ENCODE measurements at regions not wholly inside any gene's neighbourhood (a gene's known extent, or its start where the extent isn't known, plus 50 kb on each side); places are given as distances from the start of the nearest gene placed in this dataset.

- 11% methylated on average over 3 of the region's 3 CpGs for WGBS (ENCODE audit: low lambda C conversion rate)
- CTCF ChIA-PET: no interaction called here
- H3K9me3 ChIP-seq: no peaks in the 10 kb centered on the region
These were observed 334.7 kb downstream of the OMA1 start for GRCh38 chr1:58211869-58212268.

DNA sequence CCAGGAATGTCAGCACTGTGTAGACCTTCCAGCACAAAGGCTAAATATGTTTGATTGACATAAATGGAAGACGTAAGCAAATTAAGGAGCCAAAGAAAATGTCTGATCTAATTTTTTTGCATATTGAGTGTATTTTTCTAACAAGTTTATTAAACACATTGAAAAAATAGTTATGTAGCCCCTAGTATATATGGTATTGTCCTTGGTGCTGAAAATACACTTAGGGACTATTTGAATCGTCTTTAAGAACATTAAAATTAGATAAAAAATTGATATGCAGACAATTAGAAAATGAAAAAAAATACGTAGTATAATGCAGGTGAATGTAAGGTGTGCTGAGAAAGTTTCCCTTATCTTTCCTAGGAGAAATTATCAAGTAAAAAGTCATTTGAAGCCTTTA lies 337.0 kb downstream of the OMA1 start:
- Histone ChIP-seq H2AFZ (ENCODE audit: low read depth) (no peak overlapping the region), H3K79me2 (ENCODE audit: insufficient read depth) (no peaks in the 10 kb centered on the region), H3K9ac (no peak overlapping the region), H3K27me3 (ENCODE audit: insufficient read depth) (no peaks in the 10 kb centered on the region), H3K9me2 (no peaks in the 10 kb centered on the region), H4K20me1 (ENCODE audit: insufficient read depth) (no peaks in the 10 kb centered on the region), H3K27ac (ENCODE audit: low read depth in 2 of 2, low read length in 1 of 2) (no peak overlapping the region), H3K4me2 (no peak overlapping the region), H3K4me1 (ENCODE audit: control insufficient read depth in 1 of 2, insufficient read depth in 2 of 2, low read depth in 1 of 2, low read length in 1 of 2) (no peaks in the 10 kb centered on the region), H3K9me3 (no peaks in the 10 kb centered on the region), H3K4me3 (ENCODE audit: low read depth in 2 of 2, low read length in 1 of 2) (no peak overlapping the region), H3K36me3 (replicated peaks in 1 of 2; ENCODE audit: control insufficient read depth in 1 of 2, insufficient read depth in 2 of 2, low read length in 1 of 2) (no peaks in the 10 kb centered on the region), H3F3A (replicated peaks; ENCODE audit: insufficient read depth) (no peaks in the 10 kb centered on the region)
- 24% methylated on average over 3 of the region's 3 CpGs for WGBS (ENCODE audit: low lambda C conversion rate)
- POLR2A ChIA-PET: no interaction called here
- CTCF ChIA-PET: no interaction called here
- DNase-seq: no peak
- TF ChIP-seq, protein P1, sequence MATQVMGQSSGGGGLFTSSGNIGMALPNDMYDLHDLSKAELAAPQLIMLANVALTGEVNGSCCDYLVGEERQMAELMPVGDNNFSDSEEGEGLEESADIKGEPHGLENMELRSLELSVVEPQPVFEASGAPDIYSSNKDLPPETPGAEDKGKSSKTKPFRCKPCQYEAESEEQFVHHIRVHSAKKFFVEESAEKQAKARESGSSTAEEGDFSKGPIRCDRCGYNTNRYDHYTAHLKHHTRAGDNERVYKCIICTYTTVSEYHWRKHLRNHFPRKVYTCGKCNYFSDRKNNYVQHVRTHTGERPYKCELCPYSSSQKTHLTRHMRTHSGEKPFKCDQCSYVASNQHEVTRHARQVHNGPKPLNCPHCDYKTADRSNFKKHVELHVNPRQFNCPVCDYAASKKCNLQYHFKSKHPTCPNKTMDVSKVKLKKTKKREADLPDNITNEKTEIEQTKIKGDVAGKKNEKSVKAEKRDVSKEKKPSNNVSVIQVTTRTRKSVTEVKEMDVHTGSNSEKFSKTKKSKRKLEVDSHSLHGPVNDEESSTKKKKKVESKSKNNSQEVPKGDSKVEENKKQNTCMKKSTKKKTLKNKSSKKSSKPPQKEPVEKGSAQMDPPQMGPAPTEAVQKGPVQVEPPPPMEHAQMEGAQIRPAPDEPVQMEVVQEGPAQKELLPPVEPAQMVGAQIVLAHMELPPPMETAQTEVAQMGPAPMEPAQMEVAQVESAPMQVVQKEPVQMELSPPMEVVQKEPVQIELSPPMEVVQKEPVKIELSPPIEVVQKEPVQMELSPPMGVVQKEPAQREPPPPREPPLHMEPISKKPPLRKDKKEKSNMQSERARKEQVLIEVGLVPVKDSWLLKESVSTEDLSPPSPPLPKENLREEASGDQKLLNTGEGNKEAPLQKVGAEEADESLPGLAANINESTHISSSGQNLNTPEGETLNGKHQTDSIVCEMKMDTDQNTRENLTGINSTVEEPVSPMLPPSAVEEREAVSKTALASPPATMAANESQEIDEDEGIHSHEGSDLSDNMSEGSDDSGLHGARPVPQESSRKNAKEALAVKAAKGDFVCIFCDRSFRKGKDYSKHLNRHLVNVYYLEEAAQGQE (IDR thresholded peaks at IDR 0.05; ENCODE audit: low read depth, low read length): 0 out of 2 replicates have a peak, but pooled peaks have one; percentile 27
- TF ChIP-seq MEF2A (IDR thresholded peaks at IDR 0.05; ENCODE audit: borderline replicate concordance, low read depth) (no peak), IRF3 (IDR thresholded peaks at IDR 0.05; ENCODE audit: low read depth, low read length) (no peak)
- TF ChIP-seq, protein P2, sequence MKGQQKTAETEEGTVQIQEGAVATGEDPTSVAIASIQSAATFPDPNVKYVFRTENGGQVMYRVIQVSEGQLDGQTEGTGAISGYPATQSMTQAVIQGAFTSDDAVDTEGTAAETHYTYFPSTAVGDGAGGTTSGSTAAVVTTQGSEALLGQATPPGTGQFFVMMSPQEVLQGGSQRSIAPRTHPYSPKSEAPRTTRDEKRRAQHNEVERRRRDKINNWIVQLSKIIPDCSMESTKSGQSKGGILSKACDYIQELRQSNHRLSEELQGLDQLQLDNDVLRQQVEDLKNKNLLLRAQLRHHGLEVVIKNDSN (IDR thresholded peaks at IDR 0.05; ENCODE audit: borderline replicate concordance, low read depth): no peak

More at GRCh38 chr1:58211869-58212268, 334.7 kb downstream of the OMA1 start:
- no peak for TF ChIP-seq NFIC (IDR thresholded peaks at IDR 0.05; ENCODE audit: borderline replicate concordance)
- POLR2A ChIA-PET: no interaction called here
- Histone ChIP-seq H3F3A (replicated peaks; ENCODE audit: insufficient read depth) (no peaks in the 10 kb centered on the region), H3K9me2 (no peaks in the 10 kb centered on the region), H3K9ac (no peak overlapping the region), H3K36me3 (replicated peaks in 1 of 2; ENCODE audit: control insufficient read depth in 1 of 2, insufficient read depth in 2 of 2, low read length in 1 of 2) (no peaks in the 10 kb centered on the region), H3K4me3 (ENCODE audit: low read depth in 2 of 2, low read length in 1 of 2) (no peak overlapping the region), H3K27me3 (ENCODE audit: insufficient read depth) (no peaks in the 10 kb centered on the region), H3K4me2 (no peak overlapping the region), H3K4me1 (ENCODE audit: control insufficient read depth in 1 of 2, insufficient read depth in 2 of 2, low read depth in 1 of 2, low read length in 1 of 2) (no peaks in the 10 kb centered on the region), H3K79me2 (ENCODE audit: insufficient read depth) (no peaks in the 10 kb centered on the region), H3K27ac (ENCODE audit: low read depth in 2 of 2, low read length in 1 of 2) (no peak overlapping the region), H2AFZ (ENCODE audit: low read depth) (no peak overlapping the region), H4K20me1 (ENCODE audit: insufficient read depth) (no peaks in the 10 kb centered on the region)
- no peak for DNase-seq

Measured in SK-N-SH (cell line).